HG02759 (cell line): ENCODE measurements at regions not wholly inside any gene's neighbourhood (a gene's known extent, or its start where the extent isn't known, plus 50 kb on each side); places are given as distances from the start of the nearest gene placed in this dataset.
"Not testable (repeated sequence)": the region's sequence is repeated elsewhere in the genome, so short reads cannot be mapped to it uniquely, and the experiment has no call there.

Source experiments
- ATAC-seq: cut with Tn5 transposase; IDR thresholded peaks from one replicate; pipeline ENCODE4 v1.9.1; 2021; ENCODE audit warnings: mild to moderate bottlenecking, moderate library complexity; ENCODE audit not compliant: unreplicated experiment

GRCh38 chr17:52647411-52647810 lies 488.9 kb upstream of the CA10 start:
- no peak for ATAC-seq

GRCh38 chr17:52636443-52636842 lies 477.9 kb upstream of the CA10 start:
- ATAC-seq = no peak

DNA sequence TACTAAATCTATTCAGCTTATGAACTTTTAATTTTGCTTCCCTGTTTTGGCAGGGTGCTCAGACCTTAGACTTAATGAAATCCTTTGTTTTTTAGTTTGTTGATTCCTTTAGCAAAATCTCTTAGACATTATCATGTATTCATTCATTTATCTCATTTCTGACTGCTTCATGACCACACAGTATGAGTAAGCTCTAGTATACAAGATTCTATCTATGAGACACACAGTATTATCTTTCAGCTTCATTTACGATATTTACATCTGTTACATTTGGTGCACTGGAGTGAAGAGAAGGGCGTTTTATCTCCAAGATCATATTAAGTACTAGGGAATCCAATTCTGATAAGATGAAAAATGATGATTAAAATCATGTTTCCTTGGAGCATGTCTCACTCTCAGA lies 448.1 kb upstream of the CA10 start:
- ATAC-seq = no peak

- ATAC-seq = no peak
These were observed 447.6 kb upstream of the CA10 start for GRCh38 chr17:52606098-52606497.

DNA sequence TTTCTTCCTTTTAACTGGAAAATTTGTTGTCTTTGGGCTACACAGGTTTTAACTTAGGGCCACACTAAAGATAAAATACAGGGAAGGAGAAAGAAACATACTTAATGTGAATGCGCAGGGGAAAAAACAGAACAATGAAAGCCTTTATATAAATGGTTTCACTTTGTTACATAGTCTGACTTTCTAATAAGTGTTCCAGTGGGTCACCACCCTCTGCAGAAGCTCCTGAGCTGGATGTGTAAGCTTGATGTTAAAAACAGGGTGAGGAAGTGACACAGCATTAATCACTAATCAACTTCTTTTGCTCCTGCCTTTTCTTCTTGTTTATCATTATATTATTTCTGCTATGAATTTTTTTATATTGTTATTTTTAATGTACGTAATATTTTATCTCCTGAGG lies 445.6 kb upstream of the CA10 start:
- ATAC-seq = no peak

DNA sequence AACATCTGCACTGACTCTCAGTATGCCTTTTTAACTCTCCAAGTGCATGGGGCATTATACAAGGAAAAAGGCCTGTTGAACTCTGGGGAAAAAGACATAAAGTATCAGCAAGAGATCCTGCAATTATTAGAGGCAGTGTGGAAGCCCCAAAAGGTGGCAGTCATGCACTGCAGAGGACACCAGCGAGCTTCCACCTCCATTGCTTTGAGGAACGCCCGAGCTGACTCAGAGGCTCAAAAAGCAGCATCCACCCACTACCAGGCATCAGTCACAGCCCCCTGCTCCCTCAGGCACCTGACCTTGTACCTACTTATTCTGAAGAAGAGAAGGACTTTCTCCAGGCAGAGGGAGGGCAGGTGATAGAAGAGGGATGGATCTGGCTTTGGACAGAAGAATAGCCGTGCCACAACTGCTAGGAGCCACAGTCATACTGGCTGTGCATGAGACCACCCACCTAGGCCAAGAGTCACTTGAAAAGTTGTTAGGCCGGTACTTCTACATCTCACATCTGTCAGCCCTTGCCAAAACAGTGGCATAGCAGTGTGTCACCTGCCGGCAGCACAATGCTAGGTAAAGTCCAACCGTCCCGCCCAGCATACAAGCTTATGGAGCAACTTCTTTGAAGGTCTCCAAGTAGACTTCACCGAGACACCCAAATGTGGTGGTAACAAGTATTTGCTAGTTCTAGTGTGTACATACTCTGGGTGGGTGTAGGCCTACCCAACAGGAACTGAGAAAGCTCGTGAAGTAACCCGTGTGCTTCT lies 439.1 kb upstream of the CA10 start:
- ATAC-seq = not testable (repeated sequence)

DNA sequence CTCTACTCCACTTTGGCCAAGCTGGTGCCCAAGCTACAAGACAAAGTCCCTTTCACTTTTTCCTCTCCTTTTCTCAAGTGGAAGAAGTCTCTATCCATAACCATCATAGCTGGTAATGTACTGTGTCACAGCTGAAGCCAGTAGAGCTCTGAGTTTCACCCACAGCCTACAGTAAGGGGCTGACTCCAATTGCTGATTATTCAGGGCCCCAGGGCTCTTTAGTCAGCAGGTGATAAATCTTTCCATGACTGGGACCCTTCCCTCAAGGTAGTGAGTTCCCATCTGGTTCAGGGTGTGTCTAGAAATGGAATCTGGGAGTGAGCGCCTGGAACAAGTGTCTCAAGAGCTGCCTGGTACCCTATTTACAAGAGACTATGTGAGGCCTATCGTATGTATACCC lies 436.0 kb upstream of the CA10 start:
- ATAC-seq = no peak

DNA sequence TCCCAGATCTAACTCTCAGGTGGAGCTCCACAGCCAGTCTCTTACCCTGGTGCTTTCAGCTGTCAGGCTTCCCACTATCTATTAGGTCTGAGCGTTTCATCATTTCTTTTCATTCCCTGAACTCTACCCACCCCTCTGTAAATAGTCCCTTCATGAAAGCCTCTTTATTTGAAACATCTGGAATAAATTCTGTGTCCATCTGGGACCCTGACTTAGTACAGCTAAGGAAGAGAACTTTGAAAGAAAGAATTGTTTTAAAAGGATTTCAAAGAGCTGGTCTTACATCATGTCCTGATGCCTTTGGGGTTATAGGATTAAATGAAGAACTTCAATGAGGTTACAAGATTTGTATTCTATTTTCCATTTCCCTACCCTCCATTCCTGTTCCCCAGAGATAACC lies 388.5 kb upstream of the CA10 start:
- no peak for ATAC-seq

DNA sequence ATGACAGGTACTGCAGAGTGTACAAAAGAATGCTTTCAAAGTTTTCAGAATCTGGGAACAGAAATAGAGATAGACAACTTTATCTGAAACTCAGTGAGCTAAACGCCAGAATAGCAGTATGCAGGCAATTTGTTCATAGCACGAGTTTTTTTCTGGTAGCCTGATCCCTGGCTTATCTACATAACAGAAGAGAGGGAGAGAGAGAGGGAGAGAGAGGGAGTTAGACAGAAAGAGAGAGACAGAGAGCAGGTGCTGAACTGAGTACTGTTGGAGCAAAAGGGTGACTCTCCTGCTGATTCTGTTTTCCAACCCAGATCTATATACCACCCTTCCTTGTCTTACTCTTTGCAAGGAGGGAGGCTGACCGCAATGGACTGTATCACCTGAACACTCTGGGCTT lies 388.0 kb upstream of the CA10 start:
- ATAC-seq = no peak

DNA sequence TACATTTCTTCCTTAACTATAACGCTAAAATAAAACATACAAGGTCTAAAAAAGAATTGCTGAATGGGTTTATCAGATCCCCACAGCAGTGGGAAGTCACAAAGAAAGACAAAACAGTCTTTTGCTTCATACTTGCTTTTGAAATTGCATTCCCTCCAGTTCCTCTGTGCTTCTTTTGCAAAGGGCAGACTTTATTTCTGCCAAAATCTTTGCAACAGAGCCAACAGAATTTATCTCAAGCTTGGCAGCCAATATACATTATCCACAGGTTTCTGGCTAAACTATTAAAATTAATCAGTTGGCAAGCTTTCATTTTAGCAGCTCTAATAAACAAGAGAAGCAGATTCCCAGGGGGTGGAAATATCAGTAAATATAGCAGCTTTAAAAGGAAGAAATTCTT lies 378.9 kb upstream of the CA10 start:
- ATAC-seq = no peak

- no peak for ATAC-seq
These were observed 378.0 kb upstream of the CA10 start for GRCh38 chr17:52536489-52536888.

DNA sequence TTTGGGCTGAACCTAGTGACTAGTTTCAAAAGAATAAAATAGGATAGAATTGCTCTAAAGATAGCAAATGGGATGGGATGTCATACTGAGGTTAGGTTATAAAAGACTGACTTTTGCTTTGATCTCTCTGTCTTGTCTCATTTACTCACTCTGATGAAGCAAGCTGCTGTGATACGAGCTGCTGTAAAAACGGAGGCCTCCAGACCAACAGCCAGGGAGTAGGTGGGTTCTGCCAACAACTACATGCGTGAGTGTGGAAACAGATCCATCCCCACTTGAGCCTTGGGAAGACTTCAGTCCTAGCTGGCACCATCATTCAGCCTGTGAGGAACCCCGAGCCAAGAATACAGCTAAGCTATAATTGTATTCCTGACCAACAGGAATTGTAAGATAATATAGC lies 373.9 kb upstream of the CA10 start:
- no peak for ATAC-seq

- ATAC-seq = no peak
These were observed 365.7 kb upstream of the CA10 start for GRCh38 chr17:52524096-52524637.

- no peak for ATAC-seq
These were observed 358.7 kb upstream of the CA10 start for GRCh38 chr17:52517176-52517575.

DNA sequence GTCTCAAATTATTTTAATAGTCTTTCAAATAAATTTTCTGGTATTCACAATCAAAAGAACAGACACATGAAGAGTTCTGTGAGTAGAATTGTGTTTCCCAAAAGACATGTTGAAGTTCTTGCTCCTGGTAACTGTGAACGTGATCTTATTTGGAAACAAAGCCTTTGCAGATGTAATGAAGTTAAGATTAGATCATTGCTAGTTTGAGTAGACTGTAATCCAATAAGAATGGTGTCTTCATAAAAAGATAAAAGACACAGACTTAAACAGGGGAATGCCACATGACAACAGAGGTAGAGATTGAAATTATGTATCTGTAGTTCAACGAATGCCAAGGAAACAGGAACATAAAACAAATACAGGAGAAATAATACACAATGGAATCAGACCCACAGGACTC lies 357.4 kb upstream of the CA10 start:
- ATAC-seq = no peak

- no peak for ATAC-seq
These were observed 347.1 kb upstream of the CA10 start for GRCh38 chr17:52505601-52506000.

- no peak for ATAC-seq
These were observed 345.6 kb upstream of the CA10 start for GRCh38 chr17:52504081-52504480.

- ATAC-seq = no peak
These were observed 337.1 kb upstream of the CA10 start for GRCh38 chr17:52495646-52496045.

GRCh38 chr17:52482271-52482670 lies 323.8 kb upstream of the CA10 start:
- no peak for ATAC-seq

DNA sequence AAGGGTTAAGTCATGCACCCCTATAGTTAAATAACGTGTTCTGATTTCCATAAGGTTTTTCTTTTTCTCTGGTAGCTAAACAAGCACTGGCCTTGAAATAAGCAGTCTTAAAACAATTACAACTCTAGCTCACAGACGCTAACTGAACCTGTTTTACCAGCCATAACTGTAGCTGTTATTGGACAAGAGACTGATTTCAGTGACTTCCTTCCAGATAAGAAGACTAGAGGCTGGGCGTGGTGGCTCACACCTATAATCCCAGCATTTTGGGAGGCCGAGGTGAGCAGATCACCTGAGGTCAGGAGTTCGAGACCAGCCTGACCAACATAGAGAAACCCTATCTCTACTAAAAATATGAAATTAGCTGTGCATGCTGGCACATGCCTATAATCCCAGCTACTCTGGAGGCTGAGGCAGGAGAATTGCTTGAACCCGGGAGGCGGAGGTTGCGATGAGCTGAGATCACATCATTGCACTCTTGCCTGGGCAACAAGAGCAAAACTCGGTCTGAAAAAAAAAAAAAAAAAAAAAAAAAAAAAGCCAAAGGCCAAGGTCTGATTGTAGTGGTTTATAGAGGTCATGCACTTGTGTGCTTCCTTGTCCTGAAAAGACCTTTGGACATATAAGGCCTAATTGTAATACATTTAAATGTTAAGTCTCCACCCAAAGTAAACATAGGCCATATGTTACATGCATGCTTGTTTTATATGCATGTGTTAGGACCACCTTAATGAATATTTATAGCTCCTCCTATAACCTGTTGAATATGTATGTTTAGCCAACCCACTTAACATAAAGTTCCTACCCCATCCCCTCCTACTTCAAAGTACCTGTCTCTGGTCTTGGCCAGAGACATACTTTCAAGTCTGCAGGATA lies 319.5 kb upstream of the CA10 start:
- ATAC-seq = no peak

GRCh38 chr17:52476638-52477313 lies 318.3 kb upstream of the CA10 start:
- no peak for ATAC-seq
